Amygdala (tissue), 56 donors: ENCODE measurements at regions not wholly inside any gene's neighbourhood (a gene's known extent, or its start where the extent isn't known, plus 50 kb on each side); places are given as distances from the start of the nearest gene placed in this dataset.

Experiments
- DNase-seq, 56 donors: peaks; one replicate each; lab custom pipeline; 2025; lab: John Stamatoyannopoulos, UW

DNA sequence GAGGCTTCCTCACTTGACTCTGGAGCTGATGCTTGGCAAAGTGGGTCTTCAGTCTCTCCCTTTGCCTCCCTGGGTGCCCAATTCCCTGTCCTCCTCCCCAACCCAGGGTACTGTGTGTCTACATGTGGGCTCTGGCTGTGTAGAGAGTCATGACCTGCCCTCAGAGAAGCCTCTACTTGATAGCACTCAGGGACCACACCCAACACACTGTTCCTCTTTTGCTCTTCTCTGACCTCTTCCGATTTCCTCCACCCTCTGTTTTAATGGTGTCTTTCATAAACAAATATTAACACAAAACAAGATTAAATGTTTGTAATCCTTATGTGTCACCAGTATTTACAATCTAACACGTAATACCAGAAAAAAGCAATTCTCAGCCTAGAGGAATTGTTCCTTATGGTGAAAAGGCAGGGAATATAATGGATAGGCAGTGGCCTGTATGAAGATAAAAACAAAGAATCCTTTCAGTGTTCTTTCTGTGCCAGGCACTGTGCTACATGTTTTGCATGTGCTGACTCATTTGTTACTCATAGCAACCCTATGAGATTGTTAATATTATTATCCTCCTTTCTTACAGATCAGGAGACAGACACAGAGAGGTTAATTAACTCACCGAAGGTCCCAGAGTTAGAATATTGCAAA, 58.2 kb downstream of the HSD3B1 start:
- DNase-seq: peak in 2 of 56 donors; percentile 2

DNA sequence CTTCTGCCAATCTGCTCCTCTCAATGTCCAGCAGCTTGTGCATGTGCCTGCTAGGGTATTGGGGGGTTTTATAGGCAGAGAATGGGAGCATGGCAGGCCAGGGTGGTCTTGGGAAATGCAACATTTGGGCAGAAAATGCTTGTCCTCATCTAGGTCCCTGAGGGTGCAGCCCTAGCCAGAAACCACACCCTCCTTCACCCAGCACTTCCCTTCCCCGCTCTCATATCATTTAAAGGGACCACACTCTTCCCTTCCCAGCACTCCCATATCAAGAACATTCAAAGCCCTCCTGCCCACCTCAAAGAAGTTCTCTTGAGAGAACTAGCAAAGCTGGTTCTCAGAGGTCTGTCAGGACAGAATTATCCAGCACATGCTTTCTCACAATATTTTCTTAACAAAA, 62.1 kb downstream of the HSD3B1 start:
- DNase-seq: no peak
